Activated naive CD4-positive, alpha-beta T cell treated with anti-CD3 and anti-CD28 coated beads, Interleukin-2, amount 50 U/mL, for 72 hours (primary cell): ENCODE measurements at regions not wholly inside any gene's neighbourhood (a gene's known extent, or its start where the extent isn't known, plus 50 kb on each side); places are given as distances from the start of the nearest gene placed in this dataset.

Experiments
- ATAC-seq, 2 donors: fragments of 150-1000 bp; cut with Tn5 transposase; 2 replicates each; pipeline ENCODE4 v1.10.0; 2021; ENCODE audit warnings: mild to moderate bottlenecking in 2 of 2, moderate library complexity in 2 of 2
- DNase-seq, 2 donors: peaks; one replicate each; pipeline ENCODE4 v3.0.0; 2021 to 2022; ENCODE audit warnings: low spot score in 2 of 2
- H3K27ac Mint-ChIP-seq, 2 donors: one replicate each; pipeline ENCODE4 v1.8.0; 2022; ENCODE audit warnings: mild to moderate bottlenecking in 2 of 2, mixed read lengths in 2 of 2
- H3K36me3 Mint-ChIP-seq, 2 donors: one replicate each; pipeline ENCODE4 v1.8.0; 2022; ENCODE audit warnings: mixed read lengths in 2 of 2
- H3K9me3 Mint-ChIP-seq, 2 donors: one replicate each; pipeline ENCODE4 v1.8.0; 2022; ENCODE audit warnings: mixed read lengths in 2 of 2

GRCh38 chr9:87089929-87090328, 142.6 kb upstream of the GAS1 start:
- DNase-seq (no peak), ATAC-seq (no peak)
- Mint-ChIP-seq H3K27ac (no peak overlapping the region), H3K36me3 (no peaks in the 10 kb centered on the region), H3K9me3 (peaks cover 4% of the 10 kb centered on the region in 2 donors)

- Mint-ChIP-seq H3K27ac (no peak overlapping the region), H3K9me3 (peaks cover 0 to 4% of the 10 kb centered on the region in 2 donors), H3K36me3 (no peaks in the 10 kb centered on the region)
- ATAC-seq (no peak), DNase-seq (no peak)
Observed at GRCh38 chr9:87093777-87094176, 146.5 kb upstream of the GAS1 start.

GRCh38 chr9:87095951-87096350, 148.6 kb upstream of the GAS1 start:
- peaks cover 0 to 4% of the 10 kb centered on the region in 2 donors for H3K9me3 Mint-ChIP-seq
- no peak for ATAC-seq
- no peak for DNase-seq
- no peaks in the 10 kb centered on the region for H3K36me3 Mint-ChIP-seq
- no peak overlapping the region for H3K27ac Mint-ChIP-seq

- no peak for ATAC-seq
- Mint-ChIP-seq H3K36me3 (no peaks in the 10 kb centered on the region), H3K27ac (no peak overlapping the region), H3K9me3 (peaks cover 0 to 2% of the 10 kb centered on the region in 2 donors)
- no peak for DNase-seq
Observed at GRCh38 chr9:87096506-87096905, 149.2 kb upstream of the GAS1 start.

- DNase-seq (no peak), ATAC-seq (no peak)
- Mint-ChIP-seq H3K9me3 (no peaks in the 10 kb centered on the region), H3K36me3 (no peaks in the 10 kb centered on the region), H3K27ac (no peak overlapping the region)
Observed at GRCh38 chr9:87097238-87097637, 149.9 kb upstream of the GAS1 start.

GRCh38 chr9:87099407-87099806, 152.1 kb upstream of the GAS1 start:
- no peak for DNase-seq
- H3K9me3 Mint-ChIP-seq: no peaks in the 10 kb centered on the region

GRCh38 chr9:87100001-87100400, 152.7 kb upstream of the GAS1 start:
- ATAC-seq (no peak), DNase-seq (no peak)
- Mint-ChIP-seq H3K9me3 (no peaks in the 10 kb centered on the region), H3K36me3 (no peaks in the 10 kb centered on the region), H3K27ac (no peak overlapping the region)

More at GRCh38 chr9:87099407-87099806, 152.1 kb upstream of the GAS1 start:
- H3K27ac Mint-ChIP-seq: no peak overlapping the region
- H3K36me3 Mint-ChIP-seq: no peaks in the 10 kb centered on the region
- no peak for ATAC-seq

- no peak for ATAC-seq
- no peak overlapping the region for H3K27ac Mint-ChIP-seq
- H3K9me3 Mint-ChIP-seq: no peaks in the 10 kb centered on the region
- no peaks in the 10 kb centered on the region for H3K36me3 Mint-ChIP-seq
- DNase-seq: no peak
Observed at GRCh38 chr9:87102126-87102525, 154.8 kb upstream of the GAS1 start.

GRCh38 chr9:87107072-87107471, 159.8 kb upstream of the GAS1 start:
- Mint-ChIP-seq H3K9me3 (peaks cover 3 to 9% of the 10 kb centered on the region in 2 donors), H3K36me3 (peaks cover 8 to 10% of the 10 kb centered on the region in 2 donors), H3K27ac (no peak overlapping the region)
- no peak for ATAC-seq
- no peak for DNase-seq

GRCh38 chr9:87108661-87109060, 161.4 kb upstream of the GAS1 start:
- Mint-ChIP-seq H3K27ac (no peak overlapping the region), H3K36me3 (peaks cover 8 to 10% of the 10 kb centered on the region in 2 donors), H3K9me3 (peaks cover 3 to 9% of the 10 kb centered on the region in 2 donors)
- no peak for ATAC-seq
- DNase-seq: no peak

GRCh38 chr9:87109231-87109631, 161.9 kb upstream of the GAS1 start:
- DNase-seq (no peak), ATAC-seq (no peak)
- Mint-ChIP-seq H3K9me3 (peaks cover 3 to 9% of the 10 kb centered on the region in 2 donors), H3K36me3 (peaks cover 8 to 10% of the 10 kb centered on the region in 2 donors), H3K27ac (no peak overlapping the region)

- Mint-ChIP-seq H3K9me3 (peaks cover 3 to 9% of the 10 kb centered on the region in 2 donors), H3K36me3 (peaks cover 8 to 10% of the 10 kb centered on the region in 2 donors), H3K27ac (no peak overlapping the region)
- no peak for ATAC-seq
- no peak for DNase-seq
Observed at GRCh38 chr9:87109851-87110250, 162.5 kb upstream of the GAS1 start.

- DNase-seq (no peak), ATAC-seq (no peak)
- Mint-ChIP-seq H3K27ac (no peak overlapping the region), H3K9me3 (peaks cover 3 to 9% of the 10 kb centered on the region in 2 donors), H3K36me3 (peaks cover 8 to 10% of the 10 kb centered on the region in 2 donors)
Observed at GRCh38 chr9:87111010-87111409, 163.7 kb upstream of the GAS1 start.

GRCh38 chr9:87112656-87113055, 165.3 kb upstream of the GAS1 start:
- Mint-ChIP-seq H3K9me3 (peaks cover 3 to 9% of the 10 kb centered on the region in 2 donors), H3K36me3 (peaks cover 8 to 10% of the 10 kb centered on the region in 2 donors), H3K27ac (no peak overlapping the region)
- DNase-seq: no peak
- no peak for ATAC-seq

GRCh38 chr9:87113874-87114273, 166.6 kb upstream of the GAS1 start:
- DNase-seq: no peak
- H3K36me3 Mint-ChIP-seq: peaks cover 8 to 10% of the 10 kb centered on the region in 2 donors
- H3K9me3 Mint-ChIP-seq: peaks cover 3 to 9% of the 10 kb centered on the region in 2 donors
- no peak for ATAC-seq
- H3K27ac Mint-ChIP-seq: no peak overlapping the region

- Mint-ChIP-seq H3K9me3 (peaks cover 3 to 5% of the 10 kb centered on the region in 2 donors), H3K36me3 (peaks cover 8 to 10% of the 10 kb centered on the region in 2 donors), H3K27ac (no peak overlapping the region)
- no peak for ATAC-seq
- no peak for DNase-seq
Observed at GRCh38 chr9:87115785-87116184, 168.5 kb upstream of the GAS1 start.

- Mint-ChIP-seq H3K36me3 (peaks cover 2 to 3% of the 10 kb centered on the region in 2 donors), H3K9me3 (peaks cover 2 to 3% of the 10 kb centered on the region in 2 donors), H3K27ac (no peak overlapping the region)
- ATAC-seq (no peak), DNase-seq (no peak)
Observed at GRCh38 chr9:87116492-87116891, 169.2 kb upstream of the GAS1 start.

- Mint-ChIP-seq H3K9me3 (no peaks in the 10 kb centered on the region), H3K36me3 (peaks cover 0 to 5% of the 10 kb centered on the region in 2 donors), H3K27ac (no peak overlapping the region)
- DNase-seq (no peak), ATAC-seq (no peak)
Observed at GRCh38 chr9:87118594-87118993, 171.3 kb upstream of the GAS1 start.
